ENCODE measurements at regions not wholly inside any gene's neighbourhood (a gene's known extent, or its start where the extent isn't known, plus 50 kb on each side); places are given as distances from the start of the nearest gene placed in this dataset.

DNA sequence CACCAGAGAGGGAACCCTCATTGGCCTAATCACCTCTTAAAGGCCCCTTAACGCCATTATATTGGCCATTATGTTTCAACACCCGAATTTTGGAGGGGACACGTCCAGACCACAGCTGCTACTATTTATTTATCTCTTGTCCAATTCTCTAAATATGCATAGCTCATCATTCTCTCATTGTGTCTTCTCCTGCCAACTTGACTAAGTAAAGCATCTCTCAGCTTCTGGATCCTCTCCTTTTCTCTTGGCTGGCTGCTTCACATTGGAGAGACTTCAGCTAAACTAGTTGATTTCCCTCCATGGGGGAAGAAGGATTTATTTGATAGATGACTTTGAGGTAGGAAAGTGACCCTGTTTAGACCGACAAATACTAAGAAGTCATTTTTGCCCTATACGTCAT lies 120.4 kb upstream of the KRR1 start:
- POLR2A ChIA-PET, result no interaction called here
- Histone ChIP-seq H3K4me2 (no peak overlapping the region), H3K9me3 (no peaks in the 10 kb centered on the region), H3K27ac (peak overlapping the region in 1 of 2 experiments; percentile 52; a peak in 3 of 6 replicates), H3K4me3 (no peak overlapping the region), H3K4me1 (peaks cover 21% of the 10 kb centered on the region)
- TF ChIP-seq MAFK (IDR thresholded peaks at IDR 0.05; ENCODE audit: partially characterized antibody) (peak; percentile 68), HOXB5 (CRISPR knock-in tag; IDR thresholded peaks at IDR 0.05) (no peak)
- no peak for FAIRE-seq
- WGBS (ENCODE audit: missing lambda C conversion rate), result 86% methylated on average over 5 of the region's 5 CpGs
- CTCF ChIA-PET, result interaction anchor here (1.9 kb wide), 1 partner anchor 8 kb away, joined by 8 read pairs; no protein-coding TSS in a partner anchor
- no peak for ATAC-seq
- no peak for DNase-seq (ENCODE audit: low read depth in 1 of 2, low spot score in 1 of 2)

DNA sequence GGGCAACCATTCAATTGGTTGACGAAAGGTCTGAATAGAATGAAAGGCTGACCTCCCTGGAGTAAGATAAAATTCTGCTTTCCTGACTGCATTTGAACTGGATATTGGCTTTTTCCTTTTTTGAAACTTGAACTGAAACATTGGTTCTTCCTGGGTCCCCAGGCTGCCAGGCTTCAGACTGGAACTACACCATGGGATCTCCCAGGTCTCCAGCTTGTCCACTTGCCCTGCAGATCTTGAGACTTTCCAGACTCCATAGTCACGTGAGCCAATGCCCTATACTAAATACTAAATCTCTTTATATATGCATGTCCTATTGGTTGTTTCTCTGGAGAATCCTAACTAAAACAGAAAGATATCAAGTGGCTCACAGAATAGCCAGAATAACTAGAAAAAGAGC lies 118.7 kb upstream of the KRR1 start:
- no peak for FAIRE-seq
- Histone ChIP-seq H3K9me3 (no peaks in the 10 kb centered on the region), H3K4me1 (peaks cover 6% of the 10 kb centered on the region), H3K4me3 (no peak overlapping the region), H3K27ac (peak overlapping the region in 1 of 2 experiments; percentile 52; a peak in 2 of 6 replicates), H3K4me2 (no peak overlapping the region)
- POLR2A ChIA-PET, result no interaction called here
- ATAC-seq, result no peak
- WGBS (ENCODE audit: missing lambda C conversion rate), result 91% methylated on average over 2 of the region's 2 CpGs
- TF ChIP-seq HOXB13 (CRISPR knock-in tag; IDR thresholded peaks at IDR 0.05; ENCODE audit: low read depth), result no peak
- no peak for TF ChIP-seq RAD21 (conservative IDR thresholded peaks at IDR 0.05 in 1 of 2, IDR thresholded peaks at IDR 0.05 in 1 of 2)
- TF ChIP-seq HOXA7 (CRISPR knock-in tag; IDR thresholded peaks at IDR 0.05), result no peak
- no peak for TF ChIP-seq MAFK (IDR thresholded peaks at IDR 0.05; ENCODE audit: partially characterized antibody)
- TF ChIP-seq, protein P1, sequence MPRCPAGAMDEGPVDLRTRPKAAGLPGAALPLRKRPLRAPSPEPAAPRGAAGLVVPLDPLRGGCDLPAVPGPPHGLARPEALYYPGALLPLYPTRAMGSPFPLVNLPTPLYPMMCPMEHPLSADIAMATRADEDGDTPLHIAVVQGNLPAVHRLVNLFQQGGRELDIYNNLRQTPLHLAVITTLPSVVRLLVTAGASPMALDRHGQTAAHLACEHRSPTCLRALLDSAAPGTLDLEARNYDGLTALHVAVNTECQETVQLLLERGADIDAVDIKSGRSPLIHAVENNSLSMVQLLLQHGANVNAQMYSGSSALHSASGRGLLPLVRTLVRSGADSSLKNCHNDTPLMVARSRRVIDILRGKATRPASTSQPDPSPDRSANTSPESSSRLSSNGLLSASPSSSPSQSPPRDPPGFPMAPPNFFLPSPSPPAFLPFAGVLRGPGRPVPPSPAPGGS (IDR thresholded peaks at IDR 0.05), result no peak
- CTCF ChIA-PET, result interaction anchor here (1.0 kb wide), 1 partner anchor 136 kb away, joined by 3 read pairs; no protein-coding TSS in a partner anchor
- DNase-seq (ENCODE audit: low read depth in 1 of 2, low spot score in 1 of 2), result no peak

DNA sequence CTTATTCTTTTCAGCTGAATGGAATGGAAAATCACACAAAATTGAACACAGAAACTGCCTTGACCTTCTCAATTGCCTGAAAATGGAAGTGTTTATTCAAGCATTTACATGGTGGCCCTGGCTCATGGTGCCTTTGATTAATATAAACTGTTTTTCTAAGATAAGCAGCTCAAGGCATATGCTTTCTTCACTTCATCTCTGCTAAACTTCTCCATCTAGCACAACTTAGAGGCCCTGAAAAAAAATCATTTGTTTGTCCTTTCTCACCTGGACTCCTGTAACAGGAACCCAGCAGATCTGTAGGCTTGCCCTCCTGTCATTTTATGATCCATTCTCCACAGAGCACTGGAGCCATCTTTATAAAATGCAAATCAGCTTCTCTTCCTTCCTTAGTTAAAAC lies 117.5 kb upstream of the KRR1 start:
- H3K27ac ChIP-seq, result peak overlapping the region in 1 of 2 experiments; percentile 59; a peak in 3 of 6 replicates
- CTCF ChIA-PET, result interaction anchor here (1.4 kb wide), 1 partner anchor 31 kb away, joined by 4 read pairs; no protein-coding TSS in a partner anchor
- DNase-seq (ENCODE audit: low read depth in 1 of 2, low spot score in 1 of 2), result no peak
- POLR2A ChIA-PET, result interaction anchor here (1.0 to 1.2 kb wide), 2 partner anchors 403 to 719 kb away, joined by 4 read pairs; partner anchors contain the start of genes BBS10 and PHLDA1
- H3K4me1 ChIP-seq, result peaks cover 6% of the 10 kb centered on the region
- ATAC-seq, result no peak
- H3K9me3 ChIP-seq, result no peaks in the 10 kb centered on the region
- no peak for TF ChIP-seq RNF2 (IDR thresholded peaks at IDR 0.05; ENCODE audit: borderline replicate concordance, low read depth)
- TF ChIP-seq MYC (IDR thresholded peaks at IDR 0.05; ENCODE audit: borderline replicate concordance, low read length), result no peak
- no peak for TF ChIP-seq TFCP2L1 (CRISPR knock-in tag; IDR thresholded peaks at IDR 0.05)
- no peak for TF ChIP-seq CHD2 (IDR thresholded peaks at IDR 0.05; ENCODE audit: low read length, partially characterized antibody)
- no peak for TF ChIP-seq CHD4 (IDR thresholded peaks at IDR 0.05; ENCODE audit: borderline replicate concordance)
- no peak for TF ChIP-seq HOXA7 (CRISPR knock-in tag; IDR thresholded peaks at IDR 0.05)
- TF ChIP-seq, protein P2, sequence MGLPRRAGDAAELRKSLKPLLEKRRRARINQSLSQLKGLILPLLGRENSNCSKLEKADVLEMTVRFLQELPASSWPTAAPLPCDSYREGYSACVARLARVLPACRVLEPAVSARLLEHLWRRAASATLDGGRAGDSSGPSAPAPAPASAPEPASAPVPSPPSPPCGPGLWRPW (IDR thresholded peaks at IDR 0.05), result no peak
- FAIRE-seq, result no peak
- no peak overlapping the region for H3K4me3 ChIP-seq
- no peak overlapping the region for H3K4me2 ChIP-seq

DNA sequence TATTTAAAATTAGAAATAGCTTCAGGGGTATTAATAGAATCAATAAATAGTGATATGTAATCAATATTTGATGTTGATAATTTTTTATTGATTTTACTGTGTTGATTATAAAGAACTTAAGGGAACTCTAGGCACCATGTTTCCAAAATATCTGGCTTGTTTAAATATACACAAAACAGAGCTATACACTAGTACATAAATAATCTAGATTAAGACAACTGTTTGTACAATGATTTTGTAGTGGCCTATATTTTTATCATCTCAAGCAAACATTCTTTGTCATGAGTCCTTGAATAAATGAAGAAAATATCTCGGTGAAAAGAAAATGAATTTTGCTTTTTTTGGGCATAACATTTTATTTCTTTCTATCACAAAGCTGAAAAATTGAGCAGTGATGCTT lies 117.1 kb upstream of the KRR1 start:
- ATAC-seq (no peak), DNase-seq (ENCODE audit: low read depth in 1 of 2, low spot score in 1 of 2) (no peak), FAIRE-seq (peak; percentile 83)
- ChIA-PET CTCF (interaction anchor here (1.2 to 1.4 kb wide), 2 partner anchors 31 to 408 kb away, joined by 3 to 4 read pairs; no protein-coding TSS in a partner anchor), POLR2A (interaction anchor here (1.0 to 1.2 kb wide), 2 partner anchors 403 to 720 kb away, joined by 4 read pairs; partner anchors contain the start of genes BBS10 and PHLDA1)
- H3K27ac ChIP-seq, result no peak overlapping the region; a peak in 1 of 6 replicates
- no peak overlapping the region for H3K4me3 ChIP-seq
- 83% methylated on average over 1 of the region's 1 CpG for WGBS (ENCODE audit: missing lambda C conversion rate)
- no peaks in the 10 kb centered on the region for H3K9me3 ChIP-seq
- H3K4me1 ChIP-seq, result peaks cover 10% of the 10 kb centered on the region
- H3K4me2 ChIP-seq, result no peak overlapping the region
- TF ChIP-seq, protein P3, sequence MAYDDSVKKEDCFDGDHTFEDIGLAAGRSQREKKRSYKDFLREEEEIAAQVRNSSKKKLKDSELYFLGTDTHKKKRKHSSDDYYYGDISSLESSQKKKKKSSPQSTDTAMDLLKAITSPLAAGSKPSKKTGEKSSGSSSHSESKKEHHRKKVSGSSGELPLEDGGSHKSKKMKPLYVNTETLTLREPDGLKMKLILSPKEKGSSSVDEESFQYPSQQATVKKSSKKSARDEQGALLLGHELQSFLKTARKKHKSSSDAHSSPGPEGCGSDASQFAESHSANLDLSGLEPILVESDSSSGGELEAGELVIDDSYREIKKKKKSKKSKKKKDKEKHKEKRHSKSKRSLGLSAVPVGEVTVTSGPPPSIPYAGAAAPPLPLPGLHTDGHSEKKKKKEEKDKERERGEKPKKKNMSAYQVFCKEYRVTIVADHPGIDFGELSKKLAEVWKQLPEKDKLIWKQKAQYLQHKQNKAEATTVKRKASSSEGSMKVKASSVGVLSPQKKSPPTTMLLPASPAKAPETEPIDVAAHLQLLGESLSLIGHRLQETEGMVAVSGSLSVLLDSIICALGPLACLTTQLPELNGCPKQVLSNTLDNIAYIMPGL (CRISPR knock-in tag; IDR thresholded peaks at IDR 0.05; ENCODE audit: borderline replicate concordance), result no peak
- no peak for TF ChIP-seq RCOR1 (IDR thresholded peaks at IDR 0.05; ENCODE audit: low read depth, low read length)
- TF ChIP-seq CEBPB (IDR thresholded peaks at IDR 0.05), result no peak
- TF ChIP-seq, protein P4, sequence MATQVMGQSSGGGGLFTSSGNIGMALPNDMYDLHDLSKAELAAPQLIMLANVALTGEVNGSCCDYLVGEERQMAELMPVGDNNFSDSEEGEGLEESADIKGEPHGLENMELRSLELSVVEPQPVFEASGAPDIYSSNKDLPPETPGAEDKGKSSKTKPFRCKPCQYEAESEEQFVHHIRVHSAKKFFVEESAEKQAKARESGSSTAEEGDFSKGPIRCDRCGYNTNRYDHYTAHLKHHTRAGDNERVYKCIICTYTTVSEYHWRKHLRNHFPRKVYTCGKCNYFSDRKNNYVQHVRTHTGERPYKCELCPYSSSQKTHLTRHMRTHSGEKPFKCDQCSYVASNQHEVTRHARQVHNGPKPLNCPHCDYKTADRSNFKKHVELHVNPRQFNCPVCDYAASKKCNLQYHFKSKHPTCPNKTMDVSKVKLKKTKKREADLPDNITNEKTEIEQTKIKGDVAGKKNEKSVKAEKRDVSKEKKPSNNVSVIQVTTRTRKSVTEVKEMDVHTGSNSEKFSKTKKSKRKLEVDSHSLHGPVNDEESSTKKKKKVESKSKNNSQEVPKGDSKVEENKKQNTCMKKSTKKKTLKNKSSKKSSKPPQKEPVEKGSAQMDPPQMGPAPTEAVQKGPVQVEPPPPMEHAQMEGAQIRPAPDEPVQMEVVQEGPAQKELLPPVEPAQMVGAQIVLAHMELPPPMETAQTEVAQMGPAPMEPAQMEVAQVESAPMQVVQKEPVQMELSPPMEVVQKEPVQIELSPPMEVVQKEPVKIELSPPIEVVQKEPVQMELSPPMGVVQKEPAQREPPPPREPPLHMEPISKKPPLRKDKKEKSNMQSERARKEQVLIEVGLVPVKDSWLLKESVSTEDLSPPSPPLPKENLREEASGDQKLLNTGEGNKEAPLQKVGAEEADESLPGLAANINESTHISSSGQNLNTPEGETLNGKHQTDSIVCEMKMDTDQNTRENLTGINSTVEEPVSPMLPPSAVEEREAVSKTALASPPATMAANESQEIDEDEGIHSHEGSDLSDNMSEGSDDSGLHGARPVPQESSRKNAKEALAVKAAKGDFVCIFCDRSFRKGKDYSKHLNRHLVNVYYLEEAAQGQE (IDR thresholded peaks at IDR 0.05), result no peak
- TF ChIP-seq CHD4 (IDR thresholded peaks at IDR 0.05; ENCODE audit: borderline replicate concordance), result no peak
- no peak for TF ChIP-seq KDM1A (IDR thresholded peaks at IDR 0.05; ENCODE audit: low read depth)
- TF ChIP-seq FOSL2 (IDR thresholded peaks at IDR 0.05), result no peak
- no peak for TF ChIP-seq FOSL2 (CRISPR knock-in tag; IDR thresholded peaks at IDR 0.05)
- no peak for TF ChIP-seq MAZ (IDR thresholded peaks at IDR 0.05; ENCODE audit: borderline replicate concordance, low read depth, low read length)
- TF ChIP-seq HEYL (CRISPR knock-in tag; IDR thresholded peaks at IDR 0.05), result no peak
- TF ChIP-seq ZNF302 (CRISPR knock-in tag; IDR thresholded peaks at IDR 0.05), result no peak
